NOMO-1 (cell line): ENCODE measurements at regions not wholly inside any gene's neighbourhood (a gene's known extent, or its start where the extent isn't known, plus 50 kb on each side); places are given as distances from the start of the nearest gene placed in this dataset.

ENCODE experiments used
- DNase-seq, 2 experiments: peaks; one replicate each; lab custom pipeline; 2025; ENCODE audit not compliant: unreplicated experiment in 2 of 2; lab: John Stamatoyannopoulos, UW

DNA sequence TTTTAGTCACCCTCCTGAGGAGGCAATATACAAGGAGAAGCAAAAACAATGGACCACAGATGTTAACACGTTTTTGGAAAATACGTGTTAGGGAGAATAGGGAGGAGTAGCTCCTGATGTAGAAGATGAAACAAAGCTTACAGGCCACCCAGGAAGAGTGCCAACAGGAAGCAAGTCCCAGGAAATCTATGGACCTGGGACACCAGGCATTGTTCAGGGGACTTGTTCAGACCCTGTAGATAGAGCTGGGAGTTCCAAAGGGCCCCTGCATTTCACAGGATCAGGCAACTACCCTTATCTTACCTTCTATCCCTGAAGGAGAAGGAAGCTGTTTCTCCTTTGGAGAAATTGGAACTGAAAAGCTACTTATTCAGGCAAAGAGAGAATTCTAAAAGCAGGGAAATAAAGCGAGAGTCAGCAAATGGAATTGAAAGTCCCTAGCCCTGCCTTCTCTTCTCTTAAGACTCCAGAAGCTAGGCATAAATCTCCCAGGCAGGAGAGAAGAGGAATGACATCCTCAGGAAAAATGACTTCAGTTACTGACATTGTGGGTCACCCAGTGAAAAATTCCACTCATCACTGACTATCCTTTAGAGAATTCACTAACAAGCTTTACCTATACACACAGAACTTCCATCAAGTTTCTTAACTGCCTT is 77.7 kb upstream of the FAM3C start:
- DNase-seq, result no peak

DNA sequence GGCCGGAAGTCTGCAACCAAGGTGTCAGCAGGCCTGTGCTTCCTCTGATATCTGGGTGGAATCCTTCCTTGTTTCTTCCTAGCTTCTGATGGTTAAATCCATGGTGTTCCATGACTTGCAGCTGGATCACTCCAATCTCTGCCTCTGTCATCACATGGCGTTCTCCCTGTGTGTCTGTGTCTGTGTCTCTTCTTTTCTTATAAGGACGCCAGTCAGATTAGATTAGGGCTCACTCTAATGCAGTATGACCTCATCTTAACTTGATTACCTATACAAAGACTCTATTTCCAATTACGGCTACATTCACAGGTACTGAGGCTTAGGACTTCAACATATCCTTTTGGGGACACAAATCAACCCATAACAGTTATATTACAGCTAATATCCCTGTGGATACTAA is 70.3 kb upstream of the FAM3C start:
- no peak for DNase-seq

DNA sequence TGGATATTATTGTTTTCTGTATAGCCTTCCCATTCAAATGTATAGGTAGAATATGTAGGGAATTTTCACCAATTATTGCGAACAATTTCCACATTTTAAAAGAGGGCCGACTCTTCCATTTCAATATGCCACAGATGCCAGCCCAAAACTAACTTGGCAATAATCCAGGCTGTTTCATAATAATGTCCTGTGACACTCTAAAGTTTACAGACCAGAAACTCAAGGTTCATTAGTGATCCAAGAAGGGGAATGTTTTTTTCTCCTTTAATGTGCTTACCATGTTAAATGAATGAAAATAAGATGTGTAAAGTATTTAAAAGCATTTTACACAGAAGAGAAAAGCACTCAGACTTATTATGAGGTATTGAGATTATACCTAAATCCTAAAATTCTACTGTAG is 63.0 kb upstream of the FAM3C start:
- no peak for DNase-seq

DNA sequence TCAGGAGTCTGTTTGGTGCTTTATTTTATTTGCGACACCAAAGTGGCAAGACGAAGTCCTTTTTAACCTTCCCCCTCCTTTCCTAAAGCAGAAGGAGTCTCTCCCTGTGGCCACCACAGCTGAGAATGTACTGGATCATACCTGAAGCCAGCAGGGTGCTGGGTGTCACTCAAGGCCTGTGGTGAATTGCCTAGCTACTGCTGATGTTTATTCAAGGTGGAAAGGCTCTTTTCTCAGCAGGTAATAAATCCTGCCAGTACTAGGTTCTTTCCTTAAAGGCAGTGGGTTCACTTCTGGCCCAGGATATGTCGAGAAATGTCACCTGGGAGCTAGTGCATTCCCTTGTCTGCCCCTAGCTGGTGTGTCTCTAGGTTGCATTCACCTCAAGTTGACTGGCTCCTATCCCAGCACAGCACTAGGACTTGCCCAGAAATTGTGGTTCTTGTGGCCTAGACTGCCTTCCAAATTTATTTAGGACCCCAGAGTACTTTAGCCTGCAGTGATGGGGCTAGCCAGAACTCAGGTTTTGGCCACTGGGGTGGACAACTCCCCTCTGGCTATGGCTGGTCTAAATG is 60.8 kb upstream of the FAM3C start:
- no peak for DNase-seq

DNA sequence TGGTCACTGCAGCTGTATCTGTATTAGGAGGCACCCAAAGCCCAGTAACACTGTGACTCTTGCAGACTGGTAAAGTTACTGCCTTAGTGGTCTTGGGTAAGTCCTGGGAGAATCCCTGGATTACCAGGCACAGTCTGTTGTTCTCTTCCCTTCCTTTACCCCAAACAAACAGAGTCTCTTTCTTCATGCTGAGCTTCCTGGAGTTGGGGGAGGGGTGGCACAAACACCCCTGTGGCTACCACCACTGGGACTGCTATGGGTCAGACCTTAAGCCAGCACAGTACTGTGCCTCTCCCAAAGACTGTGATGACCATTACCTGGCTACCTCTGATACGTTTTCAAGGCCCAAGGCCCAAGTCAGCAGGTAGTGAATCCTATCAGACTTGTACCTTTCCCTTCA is 59.9 kb upstream of the FAM3C start:
- no peak for DNase-seq

DNA sequence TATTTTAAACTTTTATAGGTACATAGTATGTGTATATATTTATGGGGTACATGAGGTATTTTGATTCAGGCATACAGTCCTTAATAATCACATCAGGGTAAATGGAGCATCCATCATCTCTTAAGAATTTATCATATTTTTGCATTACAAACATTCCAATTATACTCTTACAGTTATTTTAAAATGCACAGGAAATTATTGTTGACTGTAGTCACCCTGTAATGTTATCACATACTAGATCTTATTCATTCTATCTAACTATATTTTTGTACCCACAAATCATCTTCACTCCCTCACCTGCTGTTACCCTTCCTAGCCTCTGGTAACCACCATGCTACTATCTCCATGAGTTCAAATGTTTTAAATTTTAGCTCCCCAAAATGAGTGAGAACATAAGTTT is 56.3 kb upstream of the FAM3C start:
- no peak for DNase-seq

DNA sequence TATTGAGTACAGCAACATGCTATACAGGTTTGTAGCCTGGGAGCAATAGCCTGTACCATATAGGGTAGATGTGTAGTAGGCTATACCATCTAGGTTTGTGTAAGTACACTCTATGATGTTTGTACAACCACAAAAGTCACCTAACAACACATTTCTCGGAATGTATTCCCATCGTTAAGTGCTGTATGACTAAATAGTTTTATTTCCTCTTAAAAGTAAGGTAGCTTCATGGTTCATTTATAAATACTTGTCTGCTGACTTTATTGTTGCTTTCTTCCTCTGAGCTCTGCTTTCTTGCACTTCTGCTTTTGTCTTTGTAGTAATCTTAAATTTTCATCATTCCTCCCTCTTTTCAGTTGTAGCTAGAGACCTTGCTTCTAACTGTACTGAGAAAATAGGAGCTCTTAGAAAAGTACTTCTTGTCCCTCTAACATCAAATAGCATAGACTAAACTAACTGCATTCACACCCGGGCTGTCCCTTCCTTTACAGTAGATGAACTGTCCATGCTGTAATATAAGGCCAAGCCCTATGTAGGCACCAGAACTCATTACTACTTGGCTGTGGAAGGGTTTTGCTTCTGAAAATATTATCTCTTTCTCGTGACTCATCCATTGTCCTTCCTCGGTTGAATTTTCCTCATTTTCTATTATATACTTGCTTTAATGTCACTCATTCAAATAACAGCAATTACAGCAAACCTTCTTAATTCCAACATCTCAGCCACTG is 55.4 kb upstream of the FAM3C start:
- DNase-seq, result no peak

DNA sequence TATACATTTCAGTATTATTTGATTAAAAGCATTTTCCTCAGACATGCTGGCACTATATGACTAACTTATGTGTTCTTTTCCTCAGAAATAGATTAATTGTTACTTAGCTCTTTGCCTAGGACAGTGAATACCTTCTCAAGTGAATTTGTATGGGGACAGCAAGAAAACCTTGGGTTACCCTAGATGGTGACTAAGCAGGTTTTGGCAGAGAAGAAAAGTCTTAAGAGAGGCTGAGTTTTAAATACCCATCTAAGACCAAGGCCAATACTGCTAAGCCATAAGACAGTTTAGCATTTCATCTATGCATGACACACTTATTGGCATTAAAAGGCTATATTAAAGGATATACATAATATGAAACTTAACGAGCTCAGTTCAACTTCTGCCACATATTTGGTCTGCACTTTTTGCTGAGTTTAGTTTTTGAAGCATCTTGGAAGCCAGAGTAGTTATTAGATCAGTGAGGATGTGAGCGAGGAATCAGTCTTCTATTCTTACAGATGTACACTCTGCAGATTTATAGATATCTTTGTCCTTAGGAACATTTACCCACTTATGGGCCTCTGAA is 54.6 kb upstream of the FAM3C start:
- no peak for DNase-seq

DNA sequence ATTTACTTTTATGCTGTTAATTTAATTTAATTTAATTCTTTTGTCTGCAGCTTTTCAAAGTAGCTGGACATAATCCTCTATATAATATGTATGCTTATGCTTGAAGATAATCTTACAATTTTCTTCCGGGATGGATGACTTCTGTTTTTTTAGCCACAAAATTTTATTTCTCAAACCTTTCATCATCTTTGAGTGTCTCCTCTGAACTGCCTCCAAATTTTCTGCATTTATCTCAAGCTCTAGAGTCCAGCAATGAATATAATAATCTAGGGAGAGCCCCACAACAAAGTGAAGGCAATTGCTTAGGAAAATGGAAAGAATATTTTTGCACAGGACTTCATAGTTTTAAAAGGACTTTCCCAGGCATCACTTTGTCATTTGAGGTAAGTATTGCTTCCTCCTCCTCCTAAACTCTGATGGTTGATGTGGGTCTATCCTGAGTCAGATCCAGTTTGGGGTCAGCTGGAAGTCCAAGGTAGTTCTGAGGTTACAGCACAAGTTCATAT is 53.7 kb upstream of the FAM3C start:
- no peak for DNase-seq

DNA sequence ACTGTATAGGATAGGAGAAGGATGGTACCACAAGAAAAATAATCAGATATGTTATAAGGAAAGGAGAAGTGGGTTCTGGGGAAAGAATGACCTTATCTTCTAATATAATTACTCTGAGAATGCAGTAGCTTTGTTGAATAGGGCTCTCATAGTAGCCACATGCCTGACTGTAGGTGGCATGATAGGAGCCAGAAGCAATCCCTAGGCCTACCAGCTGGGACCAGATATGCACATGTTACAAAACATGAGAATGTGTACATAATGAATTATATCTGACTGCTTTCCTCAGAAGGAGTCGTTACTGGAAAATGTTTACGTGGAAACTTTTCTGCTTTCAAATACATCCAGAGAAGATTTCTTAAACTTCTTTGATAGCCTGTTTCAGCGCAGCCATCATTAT is 53.2 kb upstream of the FAM3C start:
- no peak for DNase-seq

DNA sequence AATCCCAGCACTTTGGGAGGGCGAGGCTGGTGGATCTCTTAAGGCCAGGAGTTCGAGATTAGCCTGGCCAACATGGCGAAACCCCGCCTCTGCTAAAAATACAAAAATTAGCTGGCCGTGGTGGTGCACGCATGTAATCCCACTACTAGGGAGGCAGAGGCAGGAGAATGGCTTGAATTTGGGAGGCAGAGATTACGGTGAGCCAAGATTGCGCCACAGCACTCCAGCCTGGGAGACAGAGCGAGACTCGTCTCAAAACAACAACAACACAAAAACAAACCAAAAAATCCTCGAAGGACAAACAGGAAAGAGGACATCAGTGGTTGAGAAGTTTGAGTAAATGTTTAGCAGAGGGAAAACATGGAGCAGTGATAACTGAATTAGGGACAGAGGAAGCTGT is 52.3 kb upstream of the FAM3C start:
- no peak for DNase-seq

DNA sequence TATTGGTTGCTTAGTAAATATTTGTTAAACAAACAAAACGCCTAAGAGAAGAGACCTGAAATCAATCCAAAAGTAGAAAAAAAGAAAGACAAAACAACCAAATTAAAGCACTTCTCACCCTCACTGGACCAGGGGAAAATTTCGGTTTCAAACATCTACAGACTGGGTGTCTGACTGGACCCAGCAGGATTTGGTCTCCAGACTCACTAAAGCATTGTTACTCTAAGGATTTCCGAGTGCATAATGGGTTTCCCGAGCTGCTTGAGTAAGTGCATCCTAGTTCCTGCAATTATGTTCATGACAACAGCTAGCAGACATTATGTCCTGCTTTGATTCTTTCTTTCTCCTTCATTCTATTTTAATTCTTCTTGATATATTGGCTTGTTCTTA is 51.8 kb upstream of the FAM3C start:
- DNase-seq, result no peak

DNA sequence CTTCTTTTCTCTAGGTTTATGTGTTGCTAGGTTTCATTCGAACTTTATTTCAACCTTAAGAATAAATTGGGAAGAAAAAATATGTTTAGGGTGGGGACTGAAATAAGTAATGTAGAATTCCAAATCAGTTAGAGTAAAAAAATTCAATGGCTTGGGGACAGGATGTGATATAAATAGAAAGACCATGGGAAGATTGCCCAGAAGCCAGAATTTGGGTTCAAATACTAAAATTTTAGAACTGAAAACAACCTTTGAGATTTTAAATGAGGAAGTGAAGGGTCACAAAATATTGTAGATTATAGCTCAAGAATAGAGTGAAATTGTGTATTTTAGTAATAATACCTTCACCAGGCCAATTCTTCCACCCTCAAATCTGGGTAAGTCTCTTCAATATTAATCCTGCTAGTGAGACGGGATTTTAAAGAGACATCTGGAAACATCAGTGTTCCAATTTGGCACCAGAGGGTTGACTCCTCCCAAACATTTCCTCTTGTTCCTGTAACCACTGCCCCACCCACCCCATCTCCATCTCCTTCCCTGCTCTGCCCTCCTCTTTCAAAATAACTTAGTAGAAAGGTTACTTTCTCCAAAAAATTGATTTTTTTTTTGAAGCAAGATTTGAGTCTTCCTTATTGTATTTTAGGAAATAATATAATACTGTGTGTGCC is 51.3 kb upstream of the FAM3C start:
- no peak for DNase-seq

DNA sequence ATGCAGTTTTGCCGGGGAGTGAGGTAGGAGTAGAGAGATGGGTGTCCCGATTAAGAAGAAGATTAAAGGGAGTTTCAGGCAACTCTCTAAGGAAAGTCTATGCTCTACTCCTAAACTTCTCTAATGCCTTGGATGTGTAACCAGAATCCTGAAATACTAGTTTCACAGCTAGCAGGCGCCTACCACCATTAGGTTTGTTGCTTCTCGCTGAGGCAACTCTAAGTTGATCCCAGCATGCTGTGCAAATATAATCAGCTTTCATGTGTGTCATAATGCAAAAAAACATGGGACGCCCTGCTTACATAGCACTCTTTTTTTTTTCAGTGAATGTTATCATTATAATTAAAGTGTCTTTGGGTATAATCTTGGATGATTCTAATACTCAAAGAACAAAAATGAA is 50.4 kb upstream of the FAM3C start:
- DNase-seq, result no peak
